H9 (cell line): ENCODE measurements at regions not wholly inside any gene's neighbourhood (a gene's known extent, or its start where the extent isn't known, plus 50 kb on each side); places are given as distances from the start of the nearest gene placed in this dataset.

Experiments used
- DNase-seq: peaks from one replicate; pipeline ENCODE4 v3.0.0-alpha.2; 2017
- H2AFZ ChIP-seq: one replicate; pipeline ENCODE4 v1.6.1; 2013; ENCODE audit warnings: mild to moderate bottlenecking, low read length, control low read depth, moderate library complexity
- H2AK5ac ChIP-seq: 2 replicates; pipeline ENCODE4 v1.6.1; 2013; ENCODE audit warnings: low read length, control low read depth, mixed read lengths; ENCODE audit not compliant: insufficient read length
- H2BK120ac ChIP-seq: one replicate; pipeline ENCODE4 v1.6.1; 2013; ENCODE audit warnings: low read depth, mild to moderate bottlenecking, low read length, control low read depth, inconsistent platforms; ENCODE audit not compliant: poor library complexity, severe bottlenecking
- H2BK12ac ChIP-seq: 2 replicates; pipeline ENCODE4 v1.6.1; 2013; ENCODE audit warnings: low read length, control low read depth, mixed read lengths, low read depth; ENCODE audit not compliant: insufficient read length
- H2BK15ac ChIP-seq: 2 replicates; pipeline ENCODE4 v1.6.1; 2013; ENCODE audit warnings: low read depth, low read length, control low read depth
- H2BK20ac ChIP-seq: one replicate; pipeline ENCODE4 v1.6.1; 2013; ENCODE audit warnings: low read depth, mild to moderate bottlenecking, low read length, control low read depth, inconsistent platforms; ENCODE audit not compliant: poor library complexity, severe bottlenecking
- H2BK5ac ChIP-seq: 2 replicates; pipeline ENCODE4 v1.6.1; 2013; ENCODE audit warnings: low read length, control low read depth, mixed read lengths; ENCODE audit not compliant: insufficient read length
- H3K14ac ChIP-seq: 2 replicates; pipeline ENCODE4 v1.6.1; 2013; ENCODE audit warnings: low read length, control low read depth; ENCODE audit not compliant: insufficient read depth
- H3K18ac ChIP-seq: 2 replicates; pipeline ENCODE4 v1.6.1; 2013; ENCODE audit warnings: low read depth, mild to moderate bottlenecking, mixed read lengths, low read length, control low read depth; ENCODE audit not compliant: insufficient read length
- H3K23ac ChIP-seq: 2 replicates; pipeline ENCODE4 v1.6.1; 2013; ENCODE audit warnings: low read length, control low read depth, mixed read lengths, low read depth; ENCODE audit not compliant: insufficient read length
- H3K23me2 ChIP-seq: 2 replicates; pipeline ENCODE4 v1.6.1; 2013; ENCODE audit warnings: low read depth, mild to moderate bottlenecking, mixed read lengths, low read length, control low read depth; ENCODE audit not compliant: insufficient read length, poor library complexity, severe bottlenecking
- H3K27ac ChIP-seq: 2 replicates; pipeline ENCODE4 v1.5.1; 2013; ENCODE audit warnings: low read length, control low read depth, mixed read lengths, low read depth; ENCODE audit not compliant: insufficient read length
- H3K27me3 ChIP-seq: 2 replicates; pipeline ENCODE4 v1.6.1; 2013; ENCODE audit warnings: low read length, control low read depth, inconsistent platforms; ENCODE audit not compliant: insufficient read depth
- H3K4ac ChIP-seq: 2 replicates; pipeline ENCODE4 v1.6.1; 2013; ENCODE audit warnings: low read depth, mild to moderate bottlenecking, control low read depth, inconsistent platforms, low read length, moderate library complexity
- H3K4me1 ChIP-seq: 2 replicates; pipeline ENCODE4 v1.6.1; 2013; ENCODE audit warnings: low read length, control low read depth, inconsistent platforms; ENCODE audit not compliant: insufficient read depth
- H3K4me2 ChIP-seq: 2 replicates; pipeline ENCODE4 v1.6.1; 2013; ENCODE audit warnings: low read length, control low read depth, mixed read lengths; ENCODE audit not compliant: insufficient read length, insufficient read depth
- H3K56ac ChIP-seq: 2 replicates; pipeline ENCODE4 v1.6.1; 2013; ENCODE audit warnings: low read depth, mild to moderate bottlenecking, mixed read lengths, low read length, control low read depth; ENCODE audit not compliant: insufficient read length
- H3K79me1 ChIP-seq: 2 replicates; pipeline ENCODE4 v1.6.1; 2013; ENCODE audit warnings: low read depth, mild to moderate bottlenecking, moderate library complexity, low read length, control low read depth, inconsistent platforms; ENCODE audit not compliant: insufficient read depth, poor library complexity, severe bottlenecking
- H3K79me2 ChIP-seq: 2 replicates; pipeline ENCODE4 v1.6.1; 2013; ENCODE audit warnings: low read length, control low read depth, inconsistent platforms; ENCODE audit not compliant: insufficient read depth
- H3K9ac ChIP-seq: 2 replicates; pipeline ENCODE4 v1.6.1; 2013; ENCODE audit warnings: low read length, control low read depth, mixed read lengths; ENCODE audit not compliant: insufficient read length; ENCODE audit errors: extremely low read depth
- H3K9me3 ChIP-seq: one replicate; pipeline ENCODE4 v1.6.1; 2013; ENCODE audit warnings: low read depth, low read length, inconsistent platforms; ENCODE audit not compliant: control insufficient read depth
- H3T11ph ChIP-seq: one replicate; pipeline ENCODE4 v1.6.1; 2013; ENCODE audit warnings: mild to moderate bottlenecking, low read length, control low read depth, inconsistent platforms
- H4K20me1 ChIP-seq: one replicate; pipeline ENCODE4 v1.6.1; 2013; ENCODE audit not compliant: control insufficient read depth, insufficient read length, insufficient read depth
- H4K5ac ChIP-seq: 2 replicates; pipeline ENCODE4 v1.6.1; 2013; ENCODE audit warnings: low read depth, mild to moderate bottlenecking, mixed read lengths, low read length, control low read depth; ENCODE audit not compliant: insufficient read length
- H4K8ac ChIP-seq: replicated peaks from 2 replicates; pipeline ENCODE4 v1.6.1; 2013; ENCODE audit warnings: low read length, control low read depth, mixed read lengths, low read depth; ENCODE audit not compliant: insufficient read length
- H4K91ac ChIP-seq: 2 replicates; pipeline ENCODE4 v1.6.1; 2013; ENCODE audit warnings: low read depth, mild to moderate bottlenecking, moderate library complexity, mixed read lengths, low read length, control low read depth; ENCODE audit not compliant: insufficient read length
- H3K27ac Mint-ChIP-seq, 3 experiments: 2 replicates in 2 of 3; 3 replicates in 1 of 3; pipeline ENCODE4 v1.8.0; 2020 to 2021; ENCODE audit warnings: mixed read lengths in 3 of 3, mild to moderate bottlenecking in 1 of 3, moderate library complexity in 1 of 3
- H3K27me3 Mint-ChIP-seq: 2 replicates; pipeline ENCODE4 v1.8.0; 2021; ENCODE audit warnings: low read depth, mild to moderate bottlenecking, moderate library complexity, mixed read lengths
- H3K36me3 Mint-ChIP-seq, 3 experiments: 2 replicates in 2 of 3; 3 replicates in 1 of 3; pipeline ENCODE4 v1.8.0; 2020 to 2021; ENCODE audit warnings: low read depth in 3 of 3, mixed read lengths in 3 of 3; ENCODE audit not compliant: insufficient read depth in 1 of 3
- H3K4me1 Mint-ChIP-seq, 2 experiments: 2 replicates each; pipeline ENCODE4 v1.8.0; 2020; ENCODE audit warnings: mixed read lengths in 2 of 2
- H3K4me3 Mint-ChIP-seq, 2 experiments: 2 replicates in 1 of 2; 3 replicates in 1 of 2; pipeline ENCODE4 v1.8.0; 2020 to 2021; ENCODE audit warnings: mild to moderate bottlenecking in 2 of 2, mixed read lengths in 2 of 2, moderate library complexity in 1 of 2
- H3K9me3 Mint-ChIP-seq, 2 experiments: 2 replicates in 1 of 2; 3 replicates in 1 of 2; pipeline ENCODE4 v1.8.0; 2020; ENCODE audit warnings: mild to moderate bottlenecking in 2 of 2, mixed read lengths in 2 of 2, moderate library complexity in 1 of 2
- CTCF ChIP-seq: fragments of 200-600 bp; sonication (generic); conservative IDR thresholded peaks from 3 replicates; pipeline ENCODE4 v1.8.0; 2021; ENCODE audit warnings: antibody characterized with exemption, mild to moderate bottlenecking
- WGBS: extraction: QIAGEN DNeasy Blood & Tissue Kit; methylation state at CpG from one replicate; pipeline ENCODE4 v1.1.7; 2013; ENCODE audit warnings: missing lambda C conversion rate, low lambda C conversion rate, mixed read lengths; ENCODE audit not compliant: insufficient read length; ENCODE audit errors: extremely low coverage; 5-methylcytosine and 5-hydroxymethylcytosine counted together

- no peak for TF ChIP-seq CTCF
- Histone ChIP-seq H2BK5ac (no peak overlapping the region), H2AFZ (no peak overlapping the region), H4K5ac (no peak overlapping the region), H3K27me3 (no peaks in the 10 kb centered on the region), H3T11ph (no peak overlapping the region), H2BK120ac (no peak overlapping the region), H2AK5ac (no peak overlapping the region), H3K4me1 (peaks cover 12% of the 10 kb centered on the region), H4K91ac (no peak overlapping the region), H3K9me3 (no peaks in the 10 kb centered on the region), H2BK12ac (no peak overlapping the region), H4K20me1 (no peaks in the 10 kb centered on the region), H2BK20ac (no peak overlapping the region), H3K4ac (no peak overlapping the region), H3K23ac (no peak overlapping the region), H3K79me1 (no peaks in the 10 kb centered on the region), H3K18ac (no peak overlapping the region), H2BK15ac (no peak overlapping the region), H3K4me2 (no peak overlapping the region), H4K8ac (no peak overlapping the region), H3K56ac (no peak overlapping the region), H3K23me2 (no peaks in the 10 kb centered on the region), H3K79me2 (no peaks in the 10 kb centered on the region), H3K14ac (no peak overlapping the region), H3K9ac (no peak overlapping the region), H3K27ac (no peak overlapping the region)
- Mint-ChIP-seq H3K27me3 (no peaks in the 10 kb centered on the region), H3K4me3 (no peak overlapping the region), H3K27ac (no peak overlapping the region), H3K36me3 (peaks cover 3 to 11% (median 6%) of the 10 kb centered on the region in 3 experiments; a peak in 5 of 7 replicates), H3K9me3 (peaks cover 5 to 7% of the 10 kb centered on the region in 2 experiments; a peak in 4 of 5 replicates), H3K4me1 (peaks cover 0 to 4% of the 10 kb centered on the region in 2 experiments; a peak in 2 of 4 replicates)
- no CpG with 5 or more reads among the region's 3 CpGs for WGBS
- DNase-seq: no peak
Measured at GRCh38 chr17:14921936-14922335, 343.2 kb downstream of the PMP22 start.
